GM12875 (cell line): ENCODE measurements at regions not wholly inside any gene's neighbourhood (a gene's known extent, or its start where the extent isn't known, plus 50 kb on each side); places are given as distances from the start of the nearest gene placed in this dataset.

Experiments used
- H3K4me3 ChIP-seq: one replicate; pipeline ENCODE4 v1.5.1; 2011; ENCODE audit warnings: low read depth, low read length, control low read depth
- CTCF ChIP-seq: IDR thresholded peaks from 2 replicates; pipeline ENCODE4 v1.5.1; 2011; ENCODE audit warnings: low read depth, mild to moderate bottlenecking, control low read depth, inconsistent platforms, low read length, moderate library complexity, borderline replicate concordance; ENCODE audit not compliant: insufficient read depth

DNA sequence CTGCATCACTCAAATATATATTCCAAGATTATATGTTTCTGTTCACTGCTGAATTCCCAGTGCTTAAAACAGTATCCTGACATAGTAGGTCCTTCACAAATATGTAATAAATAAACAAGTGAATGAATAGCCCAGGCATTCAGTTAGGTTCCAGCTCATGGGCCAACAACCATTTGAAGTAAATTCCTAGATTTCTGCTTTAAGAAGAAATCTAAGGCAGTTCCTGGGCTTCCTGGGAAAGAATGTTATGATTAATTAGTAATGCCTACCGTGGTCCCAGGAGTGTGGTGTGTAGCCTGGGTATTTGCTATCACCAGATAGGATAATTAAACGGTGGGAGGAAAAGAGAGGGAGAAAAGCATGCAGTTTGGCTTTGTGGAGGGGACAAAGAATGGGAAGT lies 576.8 kb downstream of the SOX6 start:
- no peak overlapping the region for H3K4me3 ChIP-seq
- TF ChIP-seq CTCF = no peak

DNA sequence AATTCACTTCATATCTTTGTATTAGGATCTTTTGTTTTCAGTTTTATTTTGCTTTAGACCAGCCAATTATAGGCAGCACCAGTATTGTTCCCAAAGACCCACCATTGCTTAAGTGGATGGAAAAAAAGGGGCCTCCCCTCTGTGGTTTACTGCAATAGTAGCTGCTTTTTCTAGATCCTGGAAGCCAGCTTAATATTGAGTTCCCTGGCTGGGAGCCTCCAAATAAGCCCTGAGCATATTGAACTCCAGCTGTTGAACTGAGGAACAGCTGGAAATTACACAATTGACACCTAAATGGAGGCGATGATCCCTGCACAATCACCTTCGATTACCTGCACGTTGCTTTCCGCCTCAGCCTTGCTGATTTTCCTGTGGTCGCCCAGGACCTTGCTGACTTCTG lies 576.0 kb downstream of the SOX6 start:
- TF ChIP-seq CTCF = no peak
- H3K4me3 ChIP-seq = no peak overlapping the region

DNA sequence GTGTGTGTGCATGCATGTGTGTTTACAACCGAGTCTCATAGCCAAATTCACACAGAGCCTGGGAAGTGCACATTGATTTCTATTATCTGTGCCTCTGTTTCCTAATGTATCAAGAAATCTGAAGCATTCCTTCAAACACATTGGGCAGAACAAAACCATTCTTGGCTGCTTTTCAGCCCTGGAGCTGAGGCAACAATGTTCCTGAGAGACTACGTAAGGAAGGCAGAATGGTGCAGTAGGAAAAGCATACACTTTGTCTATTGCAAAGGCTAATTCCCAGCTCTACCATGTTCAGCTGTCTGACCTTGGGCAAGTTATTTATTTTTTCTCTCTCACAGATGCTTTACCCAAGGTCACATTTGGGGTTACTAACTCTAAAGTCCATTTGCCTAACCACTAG lies 575.5 kb downstream of the SOX6 start:
- no peak for TF ChIP-seq CTCF
- no peak overlapping the region for H3K4me3 ChIP-seq

DNA sequence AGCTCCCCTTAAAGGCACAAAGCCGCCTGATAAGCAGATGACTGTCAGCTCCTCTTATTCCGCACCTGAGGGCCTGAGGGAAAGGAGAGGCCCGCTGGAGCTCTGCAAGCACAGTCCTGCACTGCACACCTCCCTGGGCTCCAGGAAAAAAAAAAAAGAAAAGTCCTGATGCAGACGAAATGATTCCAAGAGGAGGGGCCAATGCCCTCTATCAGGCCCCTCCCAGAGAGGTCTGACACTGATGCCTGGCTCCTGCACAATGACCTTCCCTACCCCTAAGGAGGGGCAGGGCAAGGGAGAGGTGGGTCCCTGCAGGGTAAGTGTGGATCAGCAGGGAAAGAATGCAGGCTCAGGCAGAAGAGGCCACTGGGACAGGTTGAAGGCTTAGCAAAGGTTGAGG lies 572.7 kb downstream of the SOX6 start:
- no peak overlapping the region for H3K4me3 ChIP-seq
- no peak for TF ChIP-seq CTCF

- no peak overlapping the region for H3K4me3 ChIP-seq
- no peak for TF ChIP-seq CTCF
Measured at GRCh38 chr11:15793043-15793996, 563.0 kb downstream of the SOX6 start.

DNA sequence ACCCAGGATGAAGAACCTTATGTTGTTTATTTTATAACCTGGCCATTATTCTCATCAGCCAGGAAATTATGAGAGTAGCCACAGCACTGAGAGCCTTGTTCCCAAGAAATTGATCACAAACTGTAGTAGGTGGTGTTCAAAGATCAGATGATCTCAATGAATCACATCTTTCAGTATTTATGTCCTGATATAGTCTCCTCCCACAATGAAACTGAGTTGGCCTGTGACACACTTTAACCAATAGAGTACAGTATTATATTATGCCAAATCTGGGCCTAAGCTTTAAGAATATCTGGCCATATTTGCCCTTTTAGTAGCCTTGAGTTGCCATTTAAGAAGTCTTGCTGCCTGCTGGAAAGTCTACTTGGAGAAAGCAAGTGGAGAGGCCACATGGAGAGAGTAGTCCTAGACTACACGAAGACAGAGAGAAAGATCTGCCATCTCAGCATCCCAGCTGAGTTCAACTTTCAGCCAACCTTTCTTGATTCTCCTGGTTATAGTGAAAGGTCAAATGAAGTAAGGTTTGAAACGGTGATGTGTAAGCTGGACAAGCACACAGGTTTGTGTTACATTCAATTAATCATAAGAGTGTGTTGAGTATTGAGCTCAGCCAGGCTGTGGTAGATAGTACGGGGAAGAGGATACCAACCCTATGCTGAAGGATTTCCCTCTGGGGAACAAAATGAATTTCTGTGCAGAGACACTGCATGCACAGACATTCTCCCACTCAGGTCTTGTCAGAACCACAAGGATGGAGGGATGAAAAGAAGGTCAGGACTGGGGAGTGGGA lies 561.8 kb downstream of the SOX6 start:
- no peak for TF ChIP-seq CTCF
- no peak overlapping the region for H3K4me3 ChIP-seq

DNA sequence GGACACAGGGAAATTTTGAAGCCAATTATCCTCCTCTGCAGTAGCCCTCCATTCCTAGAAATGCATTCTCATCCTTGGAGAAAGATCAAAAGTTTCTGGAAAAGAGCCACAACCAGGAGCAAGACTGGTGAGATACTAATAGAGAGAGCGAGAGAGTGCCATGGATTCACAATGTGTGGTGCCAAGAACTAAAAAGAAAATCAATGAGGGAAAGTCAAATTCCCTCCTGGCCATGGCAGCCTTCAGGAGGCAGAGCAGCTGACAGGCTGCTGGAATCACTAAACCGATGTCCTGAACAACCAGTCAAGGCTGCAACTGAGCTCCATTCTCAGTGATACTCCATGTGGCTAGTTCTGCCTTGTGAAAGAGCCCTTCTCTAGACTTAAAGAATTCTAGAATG lies 561.0 kb downstream of the SOX6 start:
- no peak overlapping the region for H3K4me3 ChIP-seq
- TF ChIP-seq CTCF = no peak
